ENCODE measurements at regions not wholly inside any gene's neighbourhood (a gene's known extent, or its start where the extent isn't known, plus 50 kb on each side); places are given as distances from the start of the nearest gene placed in this dataset.

- no peak for TF ChIP-seq CTCF (IDR thresholded peaks at IDR 0.05; ENCODE audit: insufficient read depth, low read length, missing control alignments)
- ChIA-PET CTCF (no interaction called here), POLR2A (no interaction called here)
- DNase-seq (ENCODE audit: low read depth, low spot score), result no peak
- H3K4me3 ChIP-seq (ENCODE audit: low read depth, low read length), result no peak overlapping the region
These were observed 805.9 kb downstream of the PCDH17 start for GRCh38 chr13:58437427-58437826.

- ChIA-PET POLR2A (no interaction called here), CTCF (no interaction called here)
- TF ChIP-seq CTCF (IDR thresholded peaks at IDR 0.05; ENCODE audit: insufficient read depth, low read length, missing control alignments), result no peak
- DNase-seq (ENCODE audit: low read depth, low spot score), result no peak
- H3K4me3 ChIP-seq (ENCODE audit: low read depth, low read length), result no peak overlapping the region
These were observed 815.4 kb downstream of the PCDH17 start for GRCh38 chr13:58446979-58447378.

- POLR2A ChIA-PET, result no interaction called here
- CTCF ChIA-PET, result no interaction called here
- no peak for DNase-seq (ENCODE audit: low read depth, low spot score)
- no peak overlapping the region for H3K4me3 ChIP-seq (ENCODE audit: low read depth, low read length)
- TF ChIP-seq CTCF (IDR thresholded peaks at IDR 0.05; ENCODE audit: insufficient read depth, low read length, missing control alignments), result no peak
These were observed 820.6 kb downstream of the PCDH17 start for GRCh38 chr13:58452123-58452623.

GRCh38 chr13:58455094-58455493 is 823.5 kb downstream of the PCDH17 start:
- ChIA-PET CTCF (no interaction called here), POLR2A (no interaction called here)
- DNase-seq (ENCODE audit: low read depth, low spot score), result no peak
- no peak overlapping the region for H3K4me3 ChIP-seq (ENCODE audit: low read depth, low read length)
- TF ChIP-seq CTCF (IDR thresholded peaks at IDR 0.05; ENCODE audit: insufficient read depth, low read length, missing control alignments), result no peak

- no peak overlapping the region for H3K4me3 ChIP-seq (ENCODE audit: low read depth, low read length)
- DNase-seq (ENCODE audit: low read depth, low spot score), result no peak
- ChIA-PET CTCF (no interaction called here), POLR2A (no interaction called here)
- TF ChIP-seq CTCF (IDR thresholded peaks at IDR 0.05; ENCODE audit: insufficient read depth, low read length, missing control alignments), result no peak
These were observed 829.7 kb downstream of the PCDH17 start for GRCh38 chr13:58461217-58461616.

- CTCF ChIA-PET, result no interaction called here
- TF ChIP-seq CTCF (IDR thresholded peaks at IDR 0.05; ENCODE audit: insufficient read depth, low read length, missing control alignments), result no peak
- POLR2A ChIA-PET, result no interaction called here
- no peak for DNase-seq (ENCODE audit: low read depth, low spot score)
- no peak overlapping the region for H3K4me3 ChIP-seq (ENCODE audit: low read depth, low read length)
These were observed 832.3 kb downstream of the PCDH17 start for GRCh38 chr13:58463841-58464240.
